Suprapubic skin (tissue), 4 donors: ENCODE measurements at regions not wholly inside any gene's neighbourhood (a gene's known extent, or its start where the extent isn't known, plus 50 kb on each side); places are given as distances from the start of the nearest gene placed in this dataset.

Experiments
- DNase-seq, 2 donors: peaks; one replicate each; pipeline ENCODE4 v3.0.0-alpha.2; 2019; ENCODE audit warnings: low spot score in 2 of 2
- H3K27ac ChIP-seq: fragments of 200-600 bp; sonication (generic); one replicate; pipeline ENCODE4 v1.5.1; 2019
- H3K27me3 ChIP-seq: fragments of 200-600 bp; sonication (generic); one replicate; pipeline ENCODE4 v1.5.1; 2019
- H3K36me3 ChIP-seq: fragments of 200-600 bp; sonication (generic); one replicate; pipeline ENCODE4 v1.5.1; 2019
- H3K4me1 ChIP-seq: fragments of 200-600 bp; sonication (generic); one replicate; pipeline ENCODE4 v1.5.1; 2019
- H3K4me3 ChIP-seq: fragments of 200-600 bp; sonication (generic); one replicate; pipeline ENCODE4 v1.5.1; 2019; ENCODE audit warnings: mild to moderate bottlenecking
- H3K9me3 ChIP-seq: fragments of 200-600 bp; sonication (generic); one replicate; pipeline ENCODE4 v1.5.1; 2019
- CTCF ChIP-seq, 2 donors: fragments of 200-600 bp in 1 of 2; fragments of 450-650 bp in 1 of 2; sonication (generic) in 1 of 2; IDR thresholded peaks; one replicate each; pipeline ENCODE4 v1.5.1; 2016 to 2019; ENCODE audit warnings: antibody characterized with exemption in 2 of 2, mild to moderate bottlenecking in 1 of 2, moderate library complexity in 1 of 2
- EP300 ChIP-seq: sonication (generic); formaldehyde crosslinking; IDR thresholded peaks from one replicate; pipeline ENCODE4 v1.6.1; 2017; ENCODE audit warnings: antibody characterized with exemption
- POLR2A ChIP-seq, 2 donors: fragments of 450-650 bp; IDR thresholded peaks; one replicate each; pipeline ENCODE4 v1.6.1; 2017; ENCODE audit warnings: antibody characterized with exemption in 2 of 2, mild to moderate bottlenecking in 2 of 2, moderate library complexity in 2 of 2
- POLR2AphosphoS5 ChIP-seq, 3 donors: sonication (generic); formaldehyde crosslinking; IDR thresholded peaks; one replicate each; pipeline ENCODE4 v1.6.1; 2017; ENCODE audit warnings: antibody characterized with exemption in 3 of 3
- WGBS: methylation state at CpG from one replicate; pipeline ENCODE4 v1.1.5; 2018; 5-methylcytosine and 5-hydroxymethylcytosine counted together

GRCh38 chr16:16877061-16877460 is 498.1 kb downstream of the NPIPA7 start:
- DNase-seq, result peak in 1 of 2 donors; percentile 9
- Histone ChIP-seq H3K27ac (no peak overlapping the region), H3K4me3 (no peak overlapping the region), H3K9me3 (no peaks in the 10 kb centered on the region), H3K4me1 (no peaks in the 10 kb centered on the region), H3K27me3 (peaks cover 24% of the 10 kb centered on the region), H3K36me3 (no peaks in the 10 kb centered on the region)
- 76% methylated on average over 2 of the region's 2 CpGs for WGBS
- TF ChIP-seq POLR2AphosphoS5 (IDR thresholded peaks at IDR 0.05), result no peak
- TF ChIP-seq CTCF (IDR thresholded peaks at IDR 0.05), result no peak
- TF ChIP-seq POLR2A (IDR thresholded peaks at IDR 0.05), result no peak
- TF ChIP-seq EP300, result no peak

GRCh38 chr16:16879567-16880251 is 500.8 kb downstream of the NPIPA7 start:
- Histone ChIP-seq H3K9me3 (no peaks in the 10 kb centered on the region), H3K27ac (no peak overlapping the region)

GRCh38 chr16:16881814-16882213 is 502.9 kb downstream of the NPIPA7 start:
- peaks cover 18% of the 10 kb centered on the region for H3K27me3 ChIP-seq
- H3K36me3 ChIP-seq, result no peaks in the 10 kb centered on the region
- TF ChIP-seq EP300, result no peak
- no peak overlapping the region for H3K27ac ChIP-seq
- no peak for DNase-seq
- 68% methylated on average over 6 of the region's 7 CpGs for WGBS
- no peaks in the 10 kb centered on the region for H3K9me3 ChIP-seq
- H3K4me3 ChIP-seq, result no peak overlapping the region
- H3K4me1 ChIP-seq, result no peaks in the 10 kb centered on the region

More at GRCh38 chr16:16879567-16880251, 500.8 kb downstream of the NPIPA7 start:
- no peaks in the 10 kb centered on the region for H3K4me1 ChIP-seq
- no peak for DNase-seq
- TF ChIP-seq CTCF (IDR thresholded peaks at IDR 0.05) (no peak), POLR2AphosphoS5 (IDR thresholded peaks at IDR 0.05) (no peak), EP300 (no peak), POLR2A (IDR thresholded peaks at IDR 0.05) (no peak)
- H3K36me3 ChIP-seq, result no peaks in the 10 kb centered on the region
- WGBS, result 72% methylated on average over 8 of the region's 8 CpGs
- no peak overlapping the region for H3K4me3 ChIP-seq
- peaks cover 22% of the 10 kb centered on the region for H3K27me3 ChIP-seq

- Histone ChIP-seq H3K36me3 (no peaks in the 10 kb centered on the region), H3K27me3 (peaks cover 18% of the 10 kb centered on the region), H3K27ac (no peak overlapping the region), H3K9me3 (no peaks in the 10 kb centered on the region), H3K4me3 (no peak overlapping the region), H3K4me1 (no peaks in the 10 kb centered on the region)
- WGBS, result 86% methylated on average over 3 of the region's 3 CpGs
- TF ChIP-seq CTCF (IDR thresholded peaks at IDR 0.05), result no peak
- TF ChIP-seq EP300, result no peak
- no peak for TF ChIP-seq POLR2AphosphoS5 (IDR thresholded peaks at IDR 0.05)
- no peak for TF ChIP-seq POLR2A (IDR thresholded peaks at IDR 0.05)
- no peak for DNase-seq
Measured at GRCh38 chr16:16882766-16883165, 503.8 kb downstream of the NPIPA7 start.

GRCh38 chr16:16884451-16884850 is 505.5 kb downstream of the NPIPA7 start:
- no peak for DNase-seq
- TF ChIP-seq CTCF (IDR thresholded peaks at IDR 0.05) (no peak), POLR2AphosphoS5 (IDR thresholded peaks at IDR 0.05) (no peak), EP300 (no peak), POLR2A (IDR thresholded peaks at IDR 0.05) (no peak)
- Histone ChIP-seq H3K27ac (no peak overlapping the region), H3K36me3 (no peaks in the 10 kb centered on the region), H3K9me3 (no peaks in the 10 kb centered on the region), H3K4me1 (no peaks in the 10 kb centered on the region), H3K4me3 (no peak overlapping the region), H3K27me3 (peaks cover 23% of the 10 kb centered on the region)
- 75% methylated on average over 1 of the region's 1 CpG for WGBS

- H3K27me3 ChIP-seq, result peaks cover 16% of the 10 kb centered on the region
- no peaks in the 10 kb centered on the region for H3K9me3 ChIP-seq
- TF ChIP-seq EP300 (no peak), POLR2A (IDR thresholded peaks at IDR 0.05) (no peak), POLR2AphosphoS5 (IDR thresholded peaks at IDR 0.05) (no peak), CTCF (IDR thresholded peaks at IDR 0.05) (no peak)
- no peak for DNase-seq
- no peak overlapping the region for H3K4me3 ChIP-seq
- H3K27ac ChIP-seq, result no peak overlapping the region
- H3K36me3 ChIP-seq, result no peaks in the 10 kb centered on the region
- WGBS, result 87% methylated on average over 4 of the region's 4 CpGs
- H3K4me1 ChIP-seq, result no peaks in the 10 kb centered on the region
Measured at GRCh38 chr16:16887193-16887592, 508.3 kb downstream of the NPIPA7 start.
